ENCODE measurements at regions not wholly inside any gene's neighbourhood (a gene's known extent, or its start where the extent isn't known, plus 50 kb on each side); places are given as distances from the start of the nearest gene placed in this dataset.

DNA sequence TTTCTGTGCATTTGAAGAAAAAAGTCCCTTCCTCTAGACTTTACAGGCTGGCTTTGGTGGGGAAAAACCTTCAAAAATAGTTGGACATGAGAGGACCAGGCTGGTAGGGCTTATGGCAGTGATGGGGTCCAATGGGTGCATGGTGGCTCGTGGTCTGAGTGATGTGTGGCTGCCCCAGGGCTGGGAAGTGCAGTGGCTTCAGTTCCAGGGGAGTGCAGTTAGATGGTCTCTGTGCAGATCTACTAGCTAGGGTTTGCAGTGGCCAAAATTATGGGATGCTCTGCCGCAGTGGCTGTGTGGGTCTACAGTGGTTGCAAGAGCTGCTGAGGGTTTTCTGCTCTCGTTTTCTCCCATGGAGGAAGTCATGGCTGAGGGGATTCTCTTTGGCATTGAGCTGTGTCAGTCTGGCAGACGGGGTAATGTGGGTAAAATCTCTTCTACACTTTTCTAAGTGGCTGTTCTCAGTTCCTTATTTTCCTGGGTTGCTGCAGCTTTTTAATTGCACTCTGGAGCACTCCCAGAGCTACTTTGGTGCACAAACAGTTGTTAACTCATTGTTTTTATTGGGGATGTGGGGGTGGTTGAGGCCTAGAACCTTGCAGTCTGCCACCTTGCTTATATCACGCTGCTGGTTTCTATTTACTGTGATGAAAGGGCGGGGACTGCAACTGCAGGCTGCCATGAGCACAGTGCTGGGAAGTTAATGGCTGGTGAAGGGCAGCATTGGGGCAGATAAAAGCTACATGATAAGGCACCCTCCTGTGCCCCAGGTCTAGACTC, 1324.6 kb downstream of the NSUN3 start:
- H3K27ac ChIP-seq = no peak overlapping the region
- no peak overlapping the region for H3K4me3 ChIP-seq
- no peaks in the 10 kb centered on the region for H3K4me1 ChIP-seq (replicated peaks in 1 of 2)
- in situ Hi-C loops (cut with MboI; ENCODE audit: low pct_unique_long_range_greater_than_20kb in 2 of 9, low sequenced_read_pairs in 9 of 9, unreplicated experiment in 9 of 9) = no loop called here
- 14 to 92% (median 77%) methylated on average over 1 to 5 of the region's 6 CpGs for WGBS, 10 experiments
- no peak for ATAC-seq (replicated peaks in 6 of 8)

DNA sequence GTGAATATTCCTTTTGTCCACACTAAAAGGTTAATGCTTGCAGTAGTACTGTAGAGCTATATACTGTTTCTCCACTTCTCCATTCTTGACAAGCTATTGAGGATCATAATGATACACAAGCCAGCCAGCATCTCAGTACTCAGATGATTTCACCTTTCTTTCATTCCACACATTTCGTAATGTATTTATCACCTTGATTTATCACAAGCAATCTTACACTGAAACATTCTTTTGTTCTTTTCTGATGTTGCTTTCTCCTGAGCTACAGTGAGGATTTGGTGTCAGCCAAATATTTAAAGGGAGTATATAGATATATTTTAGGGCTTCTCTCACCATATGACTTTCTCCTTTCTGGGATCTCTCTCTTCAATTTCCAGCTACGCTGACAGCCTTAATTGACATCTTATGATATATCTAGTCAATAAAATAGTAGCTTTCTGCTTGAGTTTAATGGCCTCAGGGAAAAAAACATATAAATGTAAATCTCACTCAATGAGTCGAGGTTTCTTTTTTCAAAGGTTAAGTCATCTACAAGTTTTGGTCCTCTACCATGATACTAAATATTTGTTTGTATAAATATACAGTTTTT, 1327.0 kb downstream of the NSUN3 start:
- WGBS, 10 experiments = 0 to 100% (median 83%) methylated on average over 1 to 3 of the region's 3 CpGs; no CpG with 5 or more reads in 1 of the 10 experiments
- in situ Hi-C loops (cut with MboI; ENCODE audit: low pct_unique_long_range_greater_than_20kb in 2 of 9, low sequenced_read_pairs in 9 of 9, unreplicated experiment in 9 of 9) = no loop called here
- Histone ChIP-seq H3K27ac (no peak overlapping the region), H3K4me3 (no peak overlapping the region), H3K4me1 (replicated peaks in 1 of 2) (no peaks in the 10 kb centered on the region)
- no peak for ATAC-seq (replicated peaks in 6 of 8)

DNA sequence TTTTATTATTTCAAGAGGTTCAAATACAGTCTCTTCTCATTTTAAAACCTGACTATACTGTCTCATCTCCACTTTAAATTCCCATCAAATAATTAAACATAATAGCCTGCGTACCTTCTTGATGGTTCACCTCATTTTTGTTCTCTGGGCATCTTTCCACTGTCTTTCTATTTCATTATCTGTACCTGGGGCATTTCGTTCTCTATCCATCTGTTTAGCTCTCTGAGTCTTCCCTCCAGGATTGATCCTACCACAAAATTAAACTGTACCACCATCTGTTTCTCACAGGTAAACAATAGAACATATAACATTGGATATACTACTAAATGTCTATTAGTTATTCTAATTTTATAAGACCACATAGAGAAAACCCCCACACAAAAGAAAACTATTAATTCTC, 1331.4 kb downstream of the NSUN3 start:
- H3K27ac ChIP-seq = no peak overlapping the region
- 0 to 100% (median 83%) methylated on average over 1 to 2 of the region's 2 CpGs; no CpG with 5 or more reads in 1 of the 10 experiments for WGBS, 10 experiments
- ATAC-seq (replicated peaks in 6 of 8) = no peak
- no peak overlapping the region for H3K4me3 ChIP-seq
- in situ Hi-C loops (cut with MboI; ENCODE audit: low pct_unique_long_range_greater_than_20kb in 2 of 9, low sequenced_read_pairs in 9 of 9, unreplicated experiment in 9 of 9) = no loop called here
- H3K4me1 ChIP-seq (replicated peaks in 1 of 2) = no peaks in the 10 kb centered on the region

DNA sequence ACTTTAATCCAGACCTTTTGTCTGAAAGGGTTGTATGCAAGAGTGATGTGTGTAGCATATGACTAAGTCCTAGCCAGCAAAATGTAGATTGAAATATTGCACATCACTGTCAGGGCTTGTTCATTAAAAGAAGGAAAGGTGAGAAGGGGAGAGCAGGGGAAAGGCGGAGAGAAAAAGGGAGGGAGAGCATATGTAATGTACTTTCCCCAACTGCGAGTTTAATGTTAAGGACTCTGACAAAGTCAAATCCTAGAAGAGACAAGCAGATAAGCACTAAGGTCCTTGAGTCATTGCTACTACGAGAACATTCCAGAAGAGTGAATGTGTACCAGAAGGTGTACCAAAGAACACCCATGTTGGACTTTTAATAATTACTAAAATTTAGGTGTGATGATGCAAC, 1336.7 kb downstream of the NSUN3 start:
- Histone ChIP-seq H3K27ac (no peak overlapping the region), H3K4me3 (no peak overlapping the region), H3K4me1 (replicated peaks in 1 of 2) (no peaks in the 10 kb centered on the region)
- ATAC-seq (replicated peaks in 6 of 8) = no peak
- 9 to 100% (median 93%) methylated on average over 1 to 3 of the region's 3 CpGs; no CpG with 5 or more reads in 1 of the 10 experiments for WGBS, 10 experiments
- in situ Hi-C loops (cut with MboI; ENCODE audit: low pct_unique_long_range_greater_than_20kb in 2 of 9, low sequenced_read_pairs in 9 of 9, unreplicated experiment in 9 of 9) = no loop called here

DNA sequence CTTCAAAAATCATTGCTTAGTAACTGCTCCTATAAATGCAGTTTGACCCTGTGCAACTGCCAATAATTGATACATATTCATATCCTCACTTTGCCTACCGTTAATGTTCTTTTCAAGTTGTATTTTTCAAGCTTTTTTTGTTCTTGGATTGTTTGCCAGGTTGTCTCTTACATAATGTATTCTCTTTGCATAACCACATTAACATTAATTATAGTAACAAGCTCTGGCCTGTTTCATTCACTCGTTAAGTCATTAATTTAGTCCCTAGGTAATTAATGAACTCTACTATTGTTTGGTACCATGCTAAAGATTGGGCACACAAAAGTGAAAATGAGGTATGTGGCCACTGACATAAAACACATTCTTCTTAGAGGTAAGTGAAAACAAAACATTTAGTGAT, 1338.8 kb downstream of the NSUN3 start:
- no peak overlapping the region for H3K4me3 ChIP-seq
- no peak for ATAC-seq (replicated peaks in 6 of 8)
- H3K4me1 ChIP-seq (replicated peaks in 1 of 2) = no peaks in the 10 kb centered on the region
- 0 to 100% (median 82%) methylated on average over 1 to 2 of the region's 2 CpGs; no CpG with 5 or more reads in 1 of the 10 experiments for WGBS, 10 experiments
- H3K27ac ChIP-seq = no peak overlapping the region
- in situ Hi-C loops (cut with MboI; ENCODE audit: low pct_unique_long_range_greater_than_20kb in 2 of 9, low sequenced_read_pairs in 9 of 9, unreplicated experiment in 9 of 9) = no loop called here

DNA sequence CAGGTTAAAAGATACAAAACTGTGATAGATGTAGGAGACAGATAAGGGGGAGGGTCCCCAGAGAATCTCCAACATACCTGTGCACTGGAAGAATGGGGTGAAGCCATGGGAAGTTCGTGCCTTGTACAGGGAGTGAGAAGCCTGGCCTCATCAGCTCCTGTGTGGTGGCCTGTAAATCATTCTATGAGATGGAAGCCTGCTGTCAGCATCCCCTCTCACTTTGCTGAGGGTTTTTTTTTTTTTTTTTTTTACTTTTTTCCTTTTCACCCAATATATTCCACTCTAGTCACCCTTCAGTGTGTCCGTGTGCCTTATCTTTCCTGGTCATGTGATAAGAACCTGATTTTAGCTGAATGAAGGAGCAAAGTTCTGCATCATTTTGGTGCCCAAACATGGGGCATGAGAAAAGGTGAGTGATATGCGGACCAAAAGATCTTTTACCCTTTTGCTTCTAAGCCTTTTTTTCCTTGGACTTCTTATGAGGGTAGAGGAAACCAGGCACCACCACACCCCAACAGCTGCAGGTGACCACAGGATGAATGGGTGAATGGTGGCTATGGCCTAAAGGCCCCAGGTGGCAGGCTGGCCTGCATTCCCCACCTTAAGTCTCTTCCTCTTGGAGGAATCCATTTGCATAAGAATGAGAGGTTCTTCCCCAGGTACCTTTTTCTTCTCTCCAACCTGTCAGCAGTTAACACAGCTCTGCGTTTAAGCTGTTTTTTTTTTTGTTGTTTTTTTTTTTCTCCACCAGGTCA, 1345.0 kb downstream of the NSUN3 start:
- in situ Hi-C loops (cut with MboI; ENCODE audit: low pct_unique_long_range_greater_than_20kb in 2 of 9, low sequenced_read_pairs in 9 of 9, unreplicated experiment in 9 of 9) = no loop called here
- WGBS, 10 experiments = 0 to 100% (median 80%) methylated on average over 1 to 4 of the region's 4 CpGs; no CpG with 5 or more reads in 1 of the 10 experiments
- Histone ChIP-seq H3K4me1 (replicated peaks in 1 of 2) (no peaks in the 10 kb centered on the region), H3K4me3 (no peak overlapping the region), H3K27ac (no peak overlapping the region)
- no peak for ATAC-seq (replicated peaks in 6 of 8)

DNA sequence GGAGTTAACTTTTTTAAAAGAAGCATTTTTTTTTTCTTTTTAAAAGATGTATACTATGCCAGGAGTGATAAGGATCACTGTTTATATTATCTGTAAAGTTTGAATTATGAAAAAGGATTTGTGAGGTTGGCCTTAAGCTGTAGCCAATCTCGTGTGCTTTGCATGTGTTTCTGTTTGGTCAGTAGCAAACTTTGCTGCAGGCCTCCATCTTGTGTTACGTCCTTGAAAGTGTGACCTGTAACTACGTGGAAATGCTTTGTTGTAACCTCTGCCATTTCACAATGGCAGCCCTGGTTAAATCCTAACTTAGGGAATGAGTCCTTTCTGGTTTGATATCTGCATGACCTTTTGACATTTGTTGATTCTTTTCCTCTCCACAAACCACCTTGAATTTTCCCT, 1345.6 kb downstream of the NSUN3 start:
- in situ Hi-C loops (cut with MboI; ENCODE audit: low pct_unique_long_range_greater_than_20kb in 2 of 9, low sequenced_read_pairs in 9 of 9, unreplicated experiment in 9 of 9) = no loop called here
- no peaks in the 10 kb centered on the region for H3K4me1 ChIP-seq (replicated peaks in 1 of 2)
- no peak overlapping the region for H3K27ac ChIP-seq
- H3K4me3 ChIP-seq = no peak overlapping the region
- 8 to 81% (median 52%) methylated on average over 2 to 3 of the region's 3 CpGs; no CpG with 5 or more reads in 3 of the 10 experiments for WGBS, 10 experiments
- ATAC-seq (replicated peaks in 6 of 8) = no peak

DNA sequence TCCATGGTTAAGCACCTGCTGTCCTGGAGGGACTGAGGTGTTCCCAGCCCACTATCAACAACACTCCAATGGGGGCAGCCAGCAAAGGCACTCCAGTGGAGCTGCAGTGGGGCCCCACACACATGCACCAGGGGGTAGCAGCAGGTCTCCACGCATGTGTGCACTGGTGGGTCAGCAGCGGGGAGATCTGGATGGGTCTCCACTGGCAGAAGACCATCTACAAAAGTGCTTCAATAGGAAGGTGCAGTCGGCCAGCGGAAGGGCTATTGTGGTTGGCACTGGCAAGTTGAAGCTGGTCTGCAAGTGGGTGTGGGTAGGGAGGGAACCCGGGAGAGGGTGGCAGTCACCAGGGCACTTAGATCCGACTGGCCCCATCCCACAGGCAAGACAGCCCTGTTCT, 1355.4 kb downstream of the NSUN3 start:
- ATAC-seq (replicated peaks in 6 of 8) = no peak
- WGBS, 10 experiments = 0 to 100% (median 41%) methylated on average over 1 to 4 of the region's 6 CpGs; no CpG with 5 or more reads in 6 of the 10 experiments
- in situ Hi-C loops (cut with MboI; ENCODE audit: low pct_unique_long_range_greater_than_20kb in 2 of 9, low sequenced_read_pairs in 9 of 9, unreplicated experiment in 9 of 9) = no loop called here
- Histone ChIP-seq H3K4me1 (replicated peaks in 1 of 2) (no peaks in the 10 kb centered on the region), H3K4me3 (no peak overlapping the region), H3K27ac (no peak overlapping the region)

DNA sequence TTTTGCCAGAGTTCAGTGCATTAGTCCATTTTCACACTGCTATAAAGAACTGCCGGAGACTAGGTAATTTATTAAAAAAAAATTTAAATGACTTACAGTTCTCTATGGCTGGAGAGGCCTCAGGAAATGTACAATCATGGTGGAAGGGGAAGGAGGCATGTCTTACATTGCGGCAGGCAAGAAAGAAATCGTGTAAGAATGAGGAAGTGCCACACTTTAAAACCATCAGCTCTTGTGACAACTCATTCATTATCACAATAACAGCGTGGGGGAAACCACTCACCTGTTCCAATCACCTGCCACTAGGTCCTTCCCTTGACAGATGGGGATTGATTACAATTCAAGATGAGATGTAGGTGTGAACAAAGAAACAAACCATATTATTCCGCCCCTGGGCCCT, 1361.4 kb downstream of the NSUN3 start:
- no peak for ATAC-seq (replicated peaks in 6 of 8)
- H3K27ac ChIP-seq = no peak overlapping the region
- in situ Hi-C loops (cut with MboI; ENCODE audit: low pct_unique_long_range_greater_than_20kb in 2 of 9, low sequenced_read_pairs in 9 of 9, unreplicated experiment in 9 of 9) = no loop called here
- H3K4me3 ChIP-seq = no peak overlapping the region
- no peaks in the 10 kb centered on the region for H3K4me1 ChIP-seq (replicated peaks in 1 of 2)
- 28 to 100% (median 93%) methylated on average over 2 to 5 of the region's 5 CpGs; no CpG with 5 or more reads in 1 of the 10 experiments for WGBS, 10 experiments

DNA sequence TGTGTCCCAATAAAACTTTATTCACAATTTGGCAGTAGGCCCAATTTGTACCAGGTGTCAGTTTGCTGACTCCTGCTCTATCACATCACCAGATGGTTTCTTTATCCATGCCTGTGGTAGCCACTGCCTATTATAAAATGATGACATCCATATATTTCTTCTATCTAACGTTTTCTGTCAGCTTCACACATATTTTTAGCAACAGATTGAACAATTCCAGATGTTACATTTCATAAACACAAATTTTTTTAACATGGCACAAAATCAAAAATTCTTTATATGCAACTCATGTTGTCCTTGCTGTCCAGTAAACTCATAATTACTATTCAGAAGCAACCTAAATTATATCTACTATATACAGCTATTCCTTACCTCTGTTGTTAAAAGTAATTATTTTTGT, 1371.6 kb downstream of the NSUN3 start:
- in situ Hi-C loops (cut with MboI; ENCODE audit: low pct_unique_long_range_greater_than_20kb in 2 of 9, low sequenced_read_pairs in 9 of 9, unreplicated experiment in 9 of 9) = no loop called here
- 0 to 38% (median 0%) methylated on average over 1 of the region's 1 CpG; no CpG with 5 or more reads in 1 of the 10 experiments for WGBS, 10 experiments
- Histone ChIP-seq H3K4me3 (no peak overlapping the region), H3K4me1 (replicated peaks in 1 of 2) (no peaks in the 10 kb centered on the region), H3K27ac (no peak overlapping the region)
- ATAC-seq (replicated peaks in 6 of 8) = no peak

DNA sequence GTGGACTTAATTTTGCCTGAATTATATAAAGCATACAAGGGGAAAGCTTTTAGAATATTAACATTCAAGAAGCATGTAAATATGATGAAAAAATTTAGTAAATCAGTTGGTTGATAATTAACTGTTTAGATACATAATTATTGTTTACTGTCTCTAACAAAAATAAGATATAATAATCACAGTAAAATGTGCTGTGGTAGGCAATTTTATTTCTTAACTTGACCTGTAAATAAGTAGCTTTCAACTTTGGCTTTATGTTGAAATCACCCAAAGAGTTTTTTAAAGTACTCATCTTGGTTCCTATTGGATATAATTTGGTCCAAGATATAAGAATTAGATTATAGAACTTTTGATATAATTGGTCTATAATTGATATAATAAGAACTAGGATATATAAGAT, 1374.5 kb downstream of the NSUN3 start:
- no peak overlapping the region for H3K27ac ChIP-seq
- in situ Hi-C loops (cut with MboI; ENCODE audit: low pct_unique_long_range_greater_than_20kb in 2 of 9, low sequenced_read_pairs in 9 of 9, unreplicated experiment in 9 of 9) = no loop called here
- no peak overlapping the region for H3K4me3 ChIP-seq
- no peak for ATAC-seq (replicated peaks in 6 of 8)
- H3K4me1 ChIP-seq (replicated peaks in 1 of 2) = no peaks in the 10 kb centered on the region

DNA sequence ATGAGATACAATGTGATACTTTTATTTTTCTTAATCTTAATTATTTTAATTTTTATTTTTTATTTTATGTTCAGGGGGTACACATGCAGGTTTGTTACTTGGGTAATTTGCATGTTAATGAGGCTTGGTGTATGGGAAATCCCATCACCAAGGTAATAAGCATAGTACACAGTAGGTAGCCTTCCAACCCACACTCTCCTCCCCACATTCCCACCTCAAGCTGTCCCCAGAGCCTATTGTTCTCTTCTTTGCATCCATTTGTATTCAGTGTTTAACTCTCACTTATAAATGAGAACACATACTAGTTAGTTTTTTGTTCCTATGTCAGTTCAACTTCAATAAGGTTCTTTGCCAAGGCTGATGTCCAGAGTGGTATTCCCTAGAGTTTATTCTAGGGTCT, 1375.4 kb downstream of the NSUN3 start:
- no peak for ATAC-seq (replicated peaks in 6 of 8)
- in situ Hi-C loops (cut with MboI; ENCODE audit: low pct_unique_long_range_greater_than_20kb in 2 of 9, low sequenced_read_pairs in 9 of 9, unreplicated experiment in 9 of 9) = no loop called here
- Histone ChIP-seq H3K4me1 (replicated peaks in 1 of 2) (no peaks in the 10 kb centered on the region), H3K4me3 (no peak overlapping the region), H3K27ac (no peak overlapping the region)

DNA sequence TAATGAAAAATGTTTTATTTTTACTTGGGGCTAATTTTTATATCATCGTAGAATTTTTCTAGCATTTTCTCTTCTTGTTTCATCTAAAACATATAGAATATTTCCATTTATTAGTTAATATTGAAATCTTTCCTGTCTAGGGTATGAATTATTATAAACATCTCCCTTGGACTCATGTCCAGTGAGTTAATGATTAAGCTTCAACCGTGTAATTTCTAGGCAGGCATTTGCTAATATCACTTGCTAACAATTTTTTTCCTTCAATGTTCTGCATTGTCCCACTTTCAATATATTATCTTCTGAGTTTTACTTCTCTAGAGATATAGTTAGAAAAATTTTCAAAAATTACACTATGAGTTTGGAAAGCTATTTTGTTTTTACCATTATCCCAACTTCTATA, 1371.6 kb upstream of the EPHA6 start:
- in situ Hi-C loops (cut with MboI; ENCODE audit: low pct_unique_long_range_greater_than_20kb in 2 of 9, low sequenced_read_pairs in 9 of 9, unreplicated experiment in 9 of 9) = no loop called here
- Histone ChIP-seq H3K4me3 (no peak overlapping the region), H3K4me1 (replicated peaks in 1 of 2) (no peaks in the 10 kb centered on the region), H3K27ac (no peak overlapping the region)
- WGBS, 10 experiments = 3 to 100% (median 90%) methylated on average over 1 to 2 of the region's 2 CpGs
- no peak for ATAC-seq (replicated peaks in 6 of 8)
